GM20000 (cell line): ENCODE measurements at regions not wholly inside any gene's neighbourhood (a gene's known extent, or its start where the extent isn't known, plus 50 kb on each side); places are given as distances from the start of the nearest gene placed in this dataset.

Experiments used
- DNase-seq: peaks from one replicate; pipeline ENCODE4 v3.0.0; 2012; ENCODE audit warnings: low spot score
- CTCF ChIP-seq: IDR thresholded peaks from 2 replicates; pipeline ENCODE4 v1.5.1; 2012; ENCODE audit warnings: mild to moderate bottlenecking, control low read depth; ENCODE audit errors: extremely low read depth, missing control alignments

GRCh38 chrX:42047886-42048285, 124.5 kb upstream of the CASK start:
- TF ChIP-seq CTCF, result no peak
- no peak for DNase-seq

GRCh38 chrX:42028109-42028508, 104.8 kb upstream of the CASK start:
- DNase-seq, result no peak
- TF ChIP-seq CTCF, result no peak

GRCh38 chrX:42027367-42028000, 104.1 kb upstream of the CASK start:
- no peak for TF ChIP-seq CTCF
- DNase-seq, result no peak

- no peak for TF ChIP-seq CTCF
- DNase-seq, result no peak
These were observed 102.5 kb upstream of the CASK start for GRCh38 chrX:42025861-42026260.

- no peak for DNase-seq
- no peak for TF ChIP-seq CTCF
These were observed 99.8 kb upstream of the CASK start for GRCh38 chrX:42023122-42023521.

- no peak for DNase-seq
- no peak for TF ChIP-seq CTCF
These were observed 98.8 kb upstream of the CASK start for GRCh38 chrX:42022158-42022557.

GRCh38 chrX:42021058-42021457, 97.7 kb upstream of the CASK start:
- no peak for DNase-seq
- TF ChIP-seq CTCF, result no peak
